ENCODE measurements at regions not wholly inside any gene's neighbourhood (a gene's known extent, or its start where the extent isn't known, plus 50 kb on each side); places are given as distances from the start of the nearest gene placed in this dataset.

DNA sequence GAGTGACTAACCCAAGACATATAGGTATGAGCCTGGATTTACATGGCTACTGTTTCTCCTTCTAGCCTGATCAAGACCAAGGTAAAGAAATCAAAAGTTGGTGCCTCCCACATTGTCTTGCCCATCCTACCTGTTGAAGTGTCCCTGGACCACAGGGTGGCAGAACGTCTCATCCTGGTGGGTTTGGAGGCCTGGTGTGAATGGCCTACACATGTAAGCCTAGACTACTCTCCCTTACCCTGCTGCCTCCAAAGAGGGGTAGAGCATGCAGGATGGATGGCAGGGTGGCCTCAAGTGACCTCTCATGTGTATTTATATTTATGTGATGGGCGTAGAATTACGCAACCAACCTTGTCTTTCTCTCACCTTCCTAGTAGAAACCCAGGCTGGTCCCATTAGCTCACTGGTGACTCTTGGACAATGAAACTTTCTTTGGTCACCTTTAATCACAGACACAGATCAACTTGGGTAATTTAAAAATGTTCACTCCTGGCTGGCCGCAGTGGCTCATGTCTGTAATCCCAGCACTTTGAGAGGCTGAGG lies 73.3 kb upstream of the SOD3 start:
- intact Hi-C loops (cut with micrococcal nuclease), result no loop called here
- no peaks in the 10 kb centered on the region for H3K4me1 Mint-ChIP-seq
- WGBS (ENCODE audit: insufficient coverage), result 100% methylated on average over 2 of the region's 4 CpGs

DNA sequence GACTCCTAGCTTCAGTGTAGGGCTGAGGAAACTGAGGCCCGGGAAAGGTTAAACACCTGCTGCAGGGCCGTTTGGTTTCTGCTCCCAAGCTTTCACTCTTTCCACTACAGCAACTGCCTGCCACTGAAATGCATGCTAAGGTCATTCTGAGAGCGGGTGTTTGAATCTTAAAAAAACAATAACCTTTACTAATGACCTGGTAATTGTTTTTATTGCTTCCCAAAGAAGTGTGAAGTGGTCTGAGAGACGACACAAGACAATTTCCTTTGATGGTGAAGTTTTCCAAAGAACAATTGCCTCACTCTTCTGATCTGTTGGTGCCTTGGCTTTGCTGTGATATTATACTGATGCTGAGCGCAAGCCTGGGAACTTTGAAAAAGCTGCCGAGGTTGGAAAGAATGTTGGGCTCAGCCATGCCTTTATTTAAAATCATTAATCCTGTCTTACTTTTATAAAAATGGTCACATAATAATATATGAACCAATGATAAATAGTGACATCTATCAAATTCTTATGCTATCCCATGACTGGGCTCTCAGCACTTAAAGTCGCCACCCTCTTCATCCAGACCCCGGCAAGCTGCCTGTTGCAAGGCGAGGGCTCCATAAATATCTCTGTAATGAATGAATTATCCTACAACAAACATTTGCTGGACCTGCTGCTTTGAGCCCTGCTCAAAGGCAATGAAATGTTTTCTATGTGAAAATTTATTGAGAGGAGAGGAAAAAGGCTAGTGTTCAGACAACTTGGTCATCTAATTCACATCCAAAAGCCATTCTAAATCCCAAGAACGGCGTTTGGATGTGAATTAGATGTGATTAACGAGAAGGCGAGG lies 67.8 kb upstream of the SOD3 start:
- Histone ChIP-seq H2AFZ (ENCODE audit: insufficient read depth, low read depth, low read length, poor library complexity, severe bottlenecking) (no peak overlapping the region), H3K27ac (ENCODE audit: low read depth in 1 of 2, low read length in 2 of 2) (no peak overlapping the region), H3K9me3 (replicated peaks in 1 of 2; ENCODE audit: control insufficient read depth in 1 of 2, insufficient read depth in 1 of 2, low read length in 2 of 2) (no peaks in the 10 kb centered on the region), H3K4me3 (replicated peaks in 1 of 3; ENCODE audit: low read depth in 2 of 3, low read length in 3 of 3) (no peak overlapping the region), H4K20me1 (ENCODE audit: insufficient read depth, low read length) (no peaks in the 10 kb centered on the region), H3K9ac (ENCODE audit: insufficient read depth, low read length, poor library complexity, severe bottlenecking) (no peak overlapping the region), H3K4me2 (replicated peaks; ENCODE audit: extremely low read depth, low read length, poor library complexity, severe bottlenecking) (no peak overlapping the region), H3K79me2 (ENCODE audit: insufficient read depth, low read length) (no peaks in the 10 kb centered on the region), H3K27me3 (ENCODE audit: control insufficient read depth in 2 of 2, insufficient read depth in 2 of 2, low read length in 2 of 2) (no peaks in the 10 kb centered on the region), H3K4me1 (ENCODE audit: control insufficient read depth in 1 of 2, insufficient read depth in 2 of 2, low read length in 2 of 2) (no peaks in the 10 kb centered on the region), H3K36me3 (replicated peaks in 1 of 2; ENCODE audit: control insufficient read depth in 1 of 2, insufficient read depth in 2 of 2, low read length in 2 of 2) (no peaks in the 10 kb centered on the region)
- Mint-ChIP-seq H3K4me1 (no peaks in the 10 kb centered on the region), H3K36me3 (no peaks in the 10 kb centered on the region), H3K27me3 (ENCODE audit: low read depth in 3 of 3) (peaks cover 5 to 9% (median 8%) of the 10 kb centered on the region in 3 donors), H3K27ac (no peak overlapping the region), H3K9me3 (no peaks in the 10 kb centered on the region), H3K4me3 (no peak overlapping the region)
- TF ChIP-seq, protein P1, sequence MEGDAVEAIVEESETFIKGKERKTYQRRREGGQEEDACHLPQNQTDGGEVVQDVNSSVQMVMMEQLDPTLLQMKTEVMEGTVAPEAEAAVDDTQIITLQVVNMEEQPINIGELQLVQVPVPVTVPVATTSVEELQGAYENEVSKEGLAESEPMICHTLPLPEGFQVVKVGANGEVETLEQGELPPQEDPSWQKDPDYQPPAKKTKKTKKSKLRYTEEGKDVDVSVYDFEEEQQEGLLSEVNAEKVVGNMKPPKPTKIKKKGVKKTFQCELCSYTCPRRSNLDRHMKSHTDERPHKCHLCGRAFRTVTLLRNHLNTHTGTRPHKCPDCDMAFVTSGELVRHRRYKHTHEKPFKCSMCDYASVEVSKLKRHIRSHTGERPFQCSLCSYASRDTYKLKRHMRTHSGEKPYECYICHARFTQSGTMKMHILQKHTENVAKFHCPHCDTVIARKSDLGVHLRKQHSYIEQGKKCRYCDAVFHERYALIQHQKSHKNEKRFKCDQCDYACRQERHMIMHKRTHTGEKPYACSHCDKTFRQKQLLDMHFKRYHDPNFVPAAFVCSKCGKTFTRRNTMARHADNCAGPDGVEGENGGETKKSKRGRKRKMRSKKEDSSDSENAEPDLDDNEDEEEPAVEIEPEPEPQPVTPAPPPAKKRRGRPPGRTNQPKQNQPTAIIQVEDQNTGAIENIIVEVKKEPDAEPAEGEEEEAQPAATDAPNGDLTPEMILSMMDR (IDR thresholded peaks at IDR 0.05), result no peak
- 44% methylated on average over 3 of the region's 13 CpGs for WGBS (ENCODE audit: insufficient coverage)
- DNase-seq, result no peak
- intact Hi-C loops (cut with micrococcal nuclease), result no loop called here

More for the DNA sequence above, 73.3 kb upstream of the SOD3 start:
- H3K4me3 Mint-ChIP-seq, result no peak overlapping the region
- Histone ChIP-seq H3K9ac (ENCODE audit: insufficient read depth, low read length, poor library complexity, severe bottlenecking) (no peak overlapping the region), H3K9me3 (replicated peaks in 1 of 2; ENCODE audit: control insufficient read depth in 1 of 2, insufficient read depth in 1 of 2, low read length in 2 of 2) (peaks cover 0 to 3% of the 10 kb centered on the region in 2 donors), H3K27me3 (ENCODE audit: control insufficient read depth in 2 of 2, insufficient read depth in 2 of 2, low read length in 2 of 2) (no peaks in the 10 kb centered on the region), H3K27ac (ENCODE audit: low read depth in 1 of 2, low read length in 2 of 2) (no peak overlapping the region), H3K4me1 (ENCODE audit: control insufficient read depth in 1 of 2, insufficient read depth in 2 of 2, low read length in 2 of 2) (no peaks in the 10 kb centered on the region), H3K36me3 (replicated peaks in 1 of 2; ENCODE audit: control insufficient read depth in 1 of 2, insufficient read depth in 2 of 2, low read length in 2 of 2) (no peaks in the 10 kb centered on the region), H3K4me3 (replicated peaks in 1 of 3; ENCODE audit: low read depth in 2 of 3, low read length in 3 of 3) (no peak overlapping the region), H3K79me2 (ENCODE audit: insufficient read depth, low read length) (no peaks in the 10 kb centered on the region), H4K20me1 (ENCODE audit: insufficient read depth, low read length) (no peaks in the 10 kb centered on the region), H3K4me2 (replicated peaks; ENCODE audit: extremely low read depth, low read length, poor library complexity, severe bottlenecking) (no peak overlapping the region), H2AFZ (ENCODE audit: insufficient read depth, low read depth, low read length, poor library complexity, severe bottlenecking) (no peak overlapping the region)
- no peak for DNase-seq
- peaks cover 2 to 13% (median 8%) of the 10 kb centered on the region in 7 donors for H3K9me3 Mint-ChIP-seq
- H3K27me3 Mint-ChIP-seq (ENCODE audit: low read depth in 3 of 3), result peaks cover 2 to 3% (median 3%) of the 10 kb centered on the region in 3 donors
- TF ChIP-seq, protein P1 (IDR thresholded peaks at IDR 0.05), result no peak
- H3K27ac Mint-ChIP-seq, result no peak overlapping the region
- H3K36me3 Mint-ChIP-seq, result no peaks in the 10 kb centered on the region
